ENCODE measurements at regions not wholly inside any gene's neighbourhood (a gene's known extent, or its start where the extent isn't known, plus 50 kb on each side); places are given as distances from the start of the nearest gene placed in this dataset.

- no peak overlapping the region for H2AFZ ChIP-seq (ENCODE audit: low read depth)
- H3F3A ChIP-seq (replicated peaks; ENCODE audit: insufficient read depth) = no peaks in the 10 kb centered on the region
- H3K9me2 ChIP-seq = no peaks in the 10 kb centered on the region
- H3K9ac ChIP-seq = no peak overlapping the region
- no peak overlapping the region for H3K4me3 ChIP-seq (ENCODE audit: low read depth in 2 of 2, low read length in 1 of 2)
- ChIA-PET CTCF (no interaction called here), POLR2A (no interaction called here)
- H3K4me2 ChIP-seq = no peak overlapping the region
- no peak overlapping the region for H3K27ac ChIP-seq (ENCODE audit: low read depth in 2 of 2, low read length in 1 of 2)
- H3K36me3 ChIP-seq (replicated peaks in 1 of 2; ENCODE audit: control insufficient read depth in 1 of 2, insufficient read depth in 2 of 2, low read length in 1 of 2) = no peaks in the 10 kb centered on the region
- 10% methylated on average over 1 of the region's 1 CpG for WGBS (ENCODE audit: low lambda C conversion rate)
- TF ChIP-seq FOSL2 (IDR thresholded peaks at IDR 0.05; ENCODE audit: borderline replicate concordance, low read depth) = no peak
- TF ChIP-seq YY1 (IDR thresholded peaks at IDR 0.05; ENCODE audit: low read depth) = no peak
- no peak for TF ChIP-seq NFIC (IDR thresholded peaks at IDR 0.05; ENCODE audit: borderline replicate concordance)
- TF ChIP-seq, protein P1, sequence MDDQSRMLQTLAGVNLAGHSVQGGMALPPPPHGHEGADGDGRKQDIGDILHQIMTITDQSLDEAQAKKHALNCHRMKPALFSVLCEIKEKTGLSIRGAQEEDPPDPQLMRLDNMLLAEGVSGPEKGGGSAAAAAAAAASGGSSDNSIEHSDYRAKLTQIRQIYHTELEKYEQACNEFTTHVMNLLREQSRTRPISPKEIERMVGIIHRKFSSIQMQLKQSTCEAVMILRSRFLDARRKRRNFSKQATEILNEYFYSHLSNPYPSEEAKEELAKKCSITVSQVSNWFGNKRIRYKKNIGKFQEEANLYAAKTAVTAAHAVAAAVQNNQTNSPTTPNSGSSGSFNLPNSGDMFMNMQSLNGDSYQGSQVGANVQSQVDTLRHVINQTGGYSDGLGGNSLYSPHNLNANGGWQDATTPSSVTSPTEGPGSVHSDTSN (IDR thresholded peaks at IDR 0.05) = no peak
- no peak for TF ChIP-seq NRF1 (IDR thresholded peaks at IDR 0.05; ENCODE audit: low read depth, low read length)
- TF ChIP-seq SIN3A (IDR thresholded peaks at IDR 0.05; ENCODE audit: borderline replicate concordance, low read depth, low read length) = no peak
- TF ChIP-seq POLR2AphosphoS5 (IDR thresholded peaks at IDR 0.05; ENCODE audit: low read depth, low read length) = no peak
- TF ChIP-seq, protein P2, sequence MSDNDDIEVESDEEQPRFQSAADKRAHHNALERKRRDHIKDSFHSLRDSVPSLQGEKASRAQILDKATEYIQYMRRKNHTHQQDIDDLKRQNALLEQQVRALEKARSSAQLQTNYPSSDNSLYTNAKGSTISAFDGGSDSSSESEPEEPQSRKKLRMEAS (IDR thresholded peaks at IDR 0.05; ENCODE audit: low read depth) = no peak
- no peak for TF ChIP-seq TAF1 (IDR thresholded peaks at IDR 0.05; ENCODE audit: borderline replicate concordance, low read depth, low read length)
- no peak for TF ChIP-seq FOXM1 (IDR thresholded peaks at IDR 0.05; ENCODE audit: low read depth)
- H3K4me1 ChIP-seq (ENCODE audit: control insufficient read depth in 1 of 2, insufficient read depth in 2 of 2, low read depth in 1 of 2, low read length in 1 of 2) = no peaks in the 10 kb centered on the region
- DNase-seq = no peak
- no peaks in the 10 kb centered on the region for H3K79me2 ChIP-seq (ENCODE audit: insufficient read depth)
- no peaks in the 10 kb centered on the region for H3K27me3 ChIP-seq (ENCODE audit: insufficient read depth)
- H4K20me1 ChIP-seq (ENCODE audit: insufficient read depth) = no peaks in the 10 kb centered on the region
- H3K9me3 ChIP-seq = no peaks in the 10 kb centered on the region
Observed at GRCh38 chr12:58719161-58719560, 201.1 kb downstream of the LRIG3 start.

DNA sequence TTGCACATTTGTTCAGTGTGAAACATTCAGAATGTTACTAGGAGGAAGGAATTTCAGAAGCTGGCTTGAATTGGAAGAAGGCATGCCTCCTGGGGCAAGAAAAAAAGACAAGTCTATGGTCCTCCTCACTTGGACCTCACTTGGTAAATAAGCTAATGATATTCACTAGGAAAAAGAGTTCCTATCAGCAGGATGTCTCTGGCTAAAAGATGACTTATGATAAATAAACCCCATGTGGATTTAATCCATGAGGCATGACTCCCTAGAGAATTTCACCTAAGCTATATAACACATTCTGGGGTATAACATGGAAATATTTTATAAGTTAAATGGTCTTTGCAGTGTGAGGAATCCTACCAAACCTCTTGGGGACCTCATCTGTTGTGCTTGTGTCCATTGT lies 199.9 kb downstream of the LRIG3 start:
- Histone ChIP-seq H3K9ac (no peak overlapping the region), H4K20me1 (ENCODE audit: insufficient read depth) (no peaks in the 10 kb centered on the region), H3K4me3 (ENCODE audit: low read depth in 2 of 2, low read length in 1 of 2) (no peak overlapping the region), H3K79me2 (ENCODE audit: insufficient read depth) (no peaks in the 10 kb centered on the region), H3K9me3 (no peaks in the 10 kb centered on the region), H3F3A (replicated peaks; ENCODE audit: insufficient read depth) (no peaks in the 10 kb centered on the region), H2AFZ (ENCODE audit: low read depth) (no peak overlapping the region), H3K4me1 (ENCODE audit: control insufficient read depth in 1 of 2, insufficient read depth in 2 of 2, low read depth in 1 of 2, low read length in 1 of 2) (no peaks in the 10 kb centered on the region), H3K27ac (ENCODE audit: low read depth in 2 of 2, low read length in 1 of 2) (no peak overlapping the region), H3K27me3 (ENCODE audit: insufficient read depth) (no peaks in the 10 kb centered on the region), H3K4me2 (no peak overlapping the region), H3K9me2 (no peaks in the 10 kb centered on the region), H3K36me3 (replicated peaks in 1 of 2; ENCODE audit: control insufficient read depth in 1 of 2, insufficient read depth in 2 of 2, low read length in 1 of 2) (no peaks in the 10 kb centered on the region)
- POLR2A ChIA-PET = no interaction called here
- no peak for TF ChIP-seq FOXM1 (IDR thresholded peaks at IDR 0.05; ENCODE audit: low read depth)
- TF ChIP-seq, protein P2 (IDR thresholded peaks at IDR 0.05; ENCODE audit: low read depth) = no peak
- no peak for TF ChIP-seq RAD21 (IDR thresholded peaks at IDR 0.05; ENCODE audit: low read length)
- no peak for DNase-seq
- CTCF ChIA-PET = no interaction called here
